ENCODE measurements at regions not wholly inside any gene's neighbourhood (a gene's known extent, or its start where the extent isn't known, plus 50 kb on each side); places are given as distances from the start of the nearest gene placed in this dataset.
"Not testable (repeated sequence)": the region's sequence is repeated elsewhere in the genome, so short reads cannot be mapped to it uniquely, and the experiment has no call there.

- Histone ChIP-seq H3K27ac (ENCODE audit: low read length) (no peak overlapping the region), H3K27me3 (ENCODE audit: control insufficient read depth, insufficient read depth, low read length) (no peaks in the 10 kb centered on the region), H3K4me3 (ENCODE audit: low read length) (no peak overlapping the region), H3K9me3 (ENCODE audit: control insufficient read depth, insufficient read depth, low read length) (no peaks in the 10 kb centered on the region), H3K36me3 (ENCODE audit: control insufficient read depth, insufficient read depth, low read length) (no peaks in the 10 kb centered on the region), H3K4me1 (ENCODE audit: control insufficient read depth, insufficient read depth, low read length) (no peaks in the 10 kb centered on the region)
- no CpG with 5 or more reads among the region's 2 CpGs for WGBS (ENCODE audit: insufficient coverage, insufficient read length)
- no peak for DNase-seq (ENCODE audit: low read depth, low spot score)
These were observed 191.3 kb upstream of the KCNJ3 start for GRCh38 chr2:154507186-154507585.

- no CpG with 5 or more reads among the region's 1 CpG for WGBS (ENCODE audit: insufficient coverage, insufficient read length)
- no peaks in the 10 kb centered on the region for H3K4me1 ChIP-seq (ENCODE audit: control insufficient read depth, insufficient read depth, low read length)
- DNase-seq (ENCODE audit: low read depth, low spot score): no peak
- no peak overlapping the region for H3K4me3 ChIP-seq (ENCODE audit: low read length)
- no peaks in the 10 kb centered on the region for H3K9me3 ChIP-seq (ENCODE audit: control insufficient read depth, insufficient read depth, low read length)
- no peaks in the 10 kb centered on the region for H3K36me3 ChIP-seq (ENCODE audit: control insufficient read depth, insufficient read depth, low read length)
- no peaks in the 10 kb centered on the region for H3K27me3 ChIP-seq (ENCODE audit: control insufficient read depth, insufficient read depth, low read length)
- no peak overlapping the region for H3K27ac ChIP-seq (ENCODE audit: low read length)
These were observed 179.6 kb upstream of the KCNJ3 start for GRCh38 chr2:154518872-154519271.

- not testable (repeated sequence) for H3K36me3 ChIP-seq (ENCODE audit: control insufficient read depth, insufficient read depth, low read length); H3K27me3 ChIP-seq (ENCODE audit: control insufficient read depth, insufficient read depth, low read length); DNase-seq (ENCODE audit: low read depth, low spot score); H3K4me1 ChIP-seq (ENCODE audit: control insufficient read depth, insufficient read depth, low read length); H3K4me3 ChIP-seq (ENCODE audit: low read length); H3K27ac ChIP-seq (ENCODE audit: low read length); H3K9me3 ChIP-seq (ENCODE audit: control insufficient read depth, insufficient read depth, low read length)
- no CpG with 5 or more reads among the region's 4 CpGs for WGBS (ENCODE audit: insufficient coverage, insufficient read length)
These were observed 177.5 kb upstream of the KCNJ3 start for GRCh38 chr2:154520951-154521350.

GRCh38 chr2:154526234-154526633 is 172.3 kb upstream of the KCNJ3 start:
- no CpG with 5 or more reads among the region's 2 CpGs for WGBS (ENCODE audit: insufficient coverage, insufficient read length)
- H3K4me3 ChIP-seq (ENCODE audit: low read length): no peak overlapping the region
- no peaks in the 10 kb centered on the region for H3K36me3 ChIP-seq (ENCODE audit: control insufficient read depth, insufficient read depth, low read length)
- DNase-seq (ENCODE audit: low read depth, low spot score): no peak
- H3K4me1 ChIP-seq (ENCODE audit: control insufficient read depth, insufficient read depth, low read length): no peaks in the 10 kb centered on the region
- no peak overlapping the region for H3K27ac ChIP-seq (ENCODE audit: low read length)
- no peaks in the 10 kb centered on the region for H3K27me3 ChIP-seq (ENCODE audit: control insufficient read depth, insufficient read depth, low read length)
- H3K9me3 ChIP-seq (ENCODE audit: control insufficient read depth, insufficient read depth, low read length): no peaks in the 10 kb centered on the region

GRCh38 chr2:154527962-154528361 is 170.5 kb upstream of the KCNJ3 start:
- no CpG with 5 or more reads among the region's 5 CpGs for WGBS (ENCODE audit: insufficient coverage, insufficient read length)
- Histone ChIP-seq H3K27ac (ENCODE audit: low read length) (no peak overlapping the region), H3K36me3 (ENCODE audit: control insufficient read depth, insufficient read depth, low read length) (no peaks in the 10 kb centered on the region), H3K9me3 (ENCODE audit: control insufficient read depth, insufficient read depth, low read length) (no peaks in the 10 kb centered on the region), H3K4me3 (ENCODE audit: low read length) (no peak overlapping the region), H3K4me1 (ENCODE audit: control insufficient read depth, insufficient read depth, low read length) (no peaks in the 10 kb centered on the region), H3K27me3 (ENCODE audit: control insufficient read depth, insufficient read depth, low read length) (no peaks in the 10 kb centered on the region)
- no peak for DNase-seq (ENCODE audit: low read depth, low spot score)

GRCh38 chr2:154532004-154532403 is 166.5 kb upstream of the KCNJ3 start:
- WGBS (ENCODE audit: insufficient coverage, insufficient read length): no CpG with 5 or more reads among the region's 3 CpGs
- Histone ChIP-seq H3K27me3 (ENCODE audit: control insufficient read depth, insufficient read depth, low read length) (no peaks in the 10 kb centered on the region), H3K4me1 (ENCODE audit: control insufficient read depth, insufficient read depth, low read length) (no peaks in the 10 kb centered on the region), H3K9me3 (ENCODE audit: control insufficient read depth, insufficient read depth, low read length) (no peaks in the 10 kb centered on the region), H3K4me3 (ENCODE audit: low read length) (no peak overlapping the region), H3K36me3 (ENCODE audit: control insufficient read depth, insufficient read depth, low read length) (no peaks in the 10 kb centered on the region), H3K27ac (ENCODE audit: low read length) (no peak overlapping the region)
- DNase-seq (ENCODE audit: low read depth, low spot score): no peak

GRCh38 chr2:154532763-154533162 is 165.7 kb upstream of the KCNJ3 start:
- Histone ChIP-seq H3K36me3 (ENCODE audit: control insufficient read depth, insufficient read depth, low read length) (no peaks in the 10 kb centered on the region), H3K4me3 (ENCODE audit: low read length) (no peak overlapping the region), H3K9me3 (ENCODE audit: control insufficient read depth, insufficient read depth, low read length) (no peaks in the 10 kb centered on the region), H3K27me3 (ENCODE audit: control insufficient read depth, insufficient read depth, low read length) (no peaks in the 10 kb centered on the region), H3K4me1 (ENCODE audit: control insufficient read depth, insufficient read depth, low read length) (no peaks in the 10 kb centered on the region), H3K27ac (ENCODE audit: low read length) (no peak overlapping the region)
- no peak for DNase-seq (ENCODE audit: low read depth, low spot score)
- WGBS (ENCODE audit: insufficient coverage, insufficient read length): no CpG with 5 or more reads among the region's 2 CpGs

GRCh38 chr2:154533300-154533940 is 165.1 kb upstream of the KCNJ3 start:
- Histone ChIP-seq H3K4me1 (ENCODE audit: control insufficient read depth, insufficient read depth, low read length) (no peaks in the 10 kb centered on the region), H3K27ac (ENCODE audit: low read length) (no peak overlapping the region), H3K27me3 (ENCODE audit: control insufficient read depth, insufficient read depth, low read length) (no peaks in the 10 kb centered on the region), H3K36me3 (ENCODE audit: control insufficient read depth, insufficient read depth, low read length) (no peaks in the 10 kb centered on the region), H3K4me3 (ENCODE audit: low read length) (no peak overlapping the region), H3K9me3 (ENCODE audit: control insufficient read depth, insufficient read depth, low read length) (no peaks in the 10 kb centered on the region)
- no peak for DNase-seq (ENCODE audit: low read depth, low spot score)
- WGBS (ENCODE audit: insufficient coverage, insufficient read length): no CpG with 5 or more reads among the region's 7 CpGs

- Histone ChIP-seq H3K9me3 (ENCODE audit: control insufficient read depth, insufficient read depth, low read length) (no peaks in the 10 kb centered on the region), H3K27me3 (ENCODE audit: control insufficient read depth, insufficient read depth, low read length) (no peaks in the 10 kb centered on the region), H3K36me3 (ENCODE audit: control insufficient read depth, insufficient read depth, low read length) (no peaks in the 10 kb centered on the region), H3K4me3 (ENCODE audit: low read length) (no peak overlapping the region), H3K4me1 (ENCODE audit: control insufficient read depth, insufficient read depth, low read length) (no peaks in the 10 kb centered on the region), H3K27ac (ENCODE audit: low read length) (no peak overlapping the region)
- no peak for DNase-seq (ENCODE audit: low read depth, low spot score)
These were observed 161.5 kb upstream of the KCNJ3 start for GRCh38 chr2:154537024-154537423.

- DNase-seq (ENCODE audit: low read depth, low spot score): no peak
- Histone ChIP-seq H3K36me3 (ENCODE audit: control insufficient read depth, insufficient read depth, low read length) (no peaks in the 10 kb centered on the region), H3K9me3 (ENCODE audit: control insufficient read depth, insufficient read depth, low read length) (no peaks in the 10 kb centered on the region), H3K4me3 (ENCODE audit: low read length) (no peak overlapping the region), H3K27me3 (ENCODE audit: control insufficient read depth, insufficient read depth, low read length) (no peaks in the 10 kb centered on the region), H3K27ac (ENCODE audit: low read length) (no peak overlapping the region), H3K4me1 (ENCODE audit: control insufficient read depth, insufficient read depth, low read length) (no peaks in the 10 kb centered on the region)
- WGBS (ENCODE audit: insufficient coverage, insufficient read length): no CpG with 5 or more reads among the region's 1 CpG
These were observed 160.5 kb upstream of the KCNJ3 start for GRCh38 chr2:154537843-154538450.

GRCh38 chr2:154546341-154546740 is 152.2 kb upstream of the KCNJ3 start:
- no peaks in the 10 kb centered on the region for H3K27me3 ChIP-seq (ENCODE audit: control insufficient read depth, insufficient read depth, low read length)
- no peaks in the 10 kb centered on the region for H3K4me1 ChIP-seq (ENCODE audit: control insufficient read depth, insufficient read depth, low read length)
- no peak overlapping the region for H3K4me3 ChIP-seq (ENCODE audit: low read length)
- no peak overlapping the region for H3K27ac ChIP-seq (ENCODE audit: low read length)
- no peaks in the 10 kb centered on the region for H3K36me3 ChIP-seq (ENCODE audit: control insufficient read depth, insufficient read depth, low read length)
- no peaks in the 10 kb centered on the region; the same call in 1 of the 2 replicates for H3K9me3 ChIP-seq (ENCODE audit: control insufficient read depth, insufficient read depth, low read length)
- no peak for DNase-seq (ENCODE audit: low read depth, low spot score)
- no CpG with 5 or more reads among the region's 4 CpGs for WGBS (ENCODE audit: insufficient coverage, insufficient read length)

All from iPS DF 6.9 (cell line).